GM08714 (cell line): ENCODE measurements at regions not wholly inside any gene's neighbourhood (a gene's known extent, or its start where the extent isn't known, plus 50 kb on each side); places are given as distances from the start of the nearest gene placed in this dataset.

Source experiments
- H3K4me3 ChIP-seq: fragments of 200-500 bp; sonication (Bioruptor generic); 2 replicates; pipeline ENCODE4 v1.5.1; 2014; ENCODE audit warnings: mild to moderate bottlenecking, low read length, inconsistent platforms
- ZNF274 ChIP-seq: IDR thresholded peaks from 2 replicates; pipeline ENCODE4 v1.6.1; 2012; ENCODE audit warnings: mild to moderate bottlenecking, low read depth, low read length

- no peak for TF ChIP-seq ZNF274
- H3K4me3 ChIP-seq, result no peak overlapping the region
Measured at GRCh38 chr4:163738521-163738920, 244.0 kb downstream of the TMA16 start.

GRCh38 chr4:163744861-163745260 lies 250.4 kb downstream of the TMA16 start:
- peak overlapping the region; percentile 16; the same call in 1 of the 2 replicates for H3K4me3 ChIP-seq
- TF ChIP-seq ZNF274, result no peak

- no peak for TF ChIP-seq ZNF274
- H3K4me3 ChIP-seq, result no peak overlapping the region
Measured at GRCh38 chr4:163747293-163747692, 252.8 kb downstream of the TMA16 start.

- H3K4me3 ChIP-seq, result no peak overlapping the region
- TF ChIP-seq ZNF274, result no peak
Measured at GRCh38 chr4:163747886-163748285, 253.4 kb downstream of the TMA16 start.

GRCh38 chr4:163748449-163748848 lies 254.0 kb downstream of the TMA16 start:
- H3K4me3 ChIP-seq, result no peak overlapping the region
- no peak for TF ChIP-seq ZNF274

- TF ChIP-seq ZNF274, result no peak
- no peak overlapping the region for H3K4me3 ChIP-seq
Measured at GRCh38 chr4:163755013-163755412, 260.5 kb downstream of the TMA16 start.

GRCh38 chr4:163757219-163757618 lies 262.7 kb downstream of the TMA16 start:
- no peak for TF ChIP-seq ZNF274
- H3K4me3 ChIP-seq, result no peak overlapping the region

- H3K4me3 ChIP-seq, result no peak overlapping the region
- TF ChIP-seq ZNF274, result no peak
Measured at GRCh38 chr4:163758032-163758431, 263.5 kb downstream of the TMA16 start.

GRCh38 chr4:163762741-163763140 lies 268.3 kb downstream of the TMA16 start:
- TF ChIP-seq ZNF274, result no peak
- H3K4me3 ChIP-seq, result no peak overlapping the region

- no peak for TF ChIP-seq ZNF274
- H3K4me3 ChIP-seq, result no peak overlapping the region
Measured at GRCh38 chr4:163764569-163764968, 270.1 kb downstream of the TMA16 start.

- no peak for TF ChIP-seq ZNF274
- H3K4me3 ChIP-seq, result no peak overlapping the region
Measured at GRCh38 chr4:163768014-163768413, 273.5 kb downstream of the TMA16 start.

GRCh38 chr4:163772238-163772637 lies 277.7 kb downstream of the TMA16 start:
- no peak for TF ChIP-seq ZNF274
- no peak overlapping the region for H3K4me3 ChIP-seq

GRCh38 chr4:163773940-163774339 lies 279.4 kb downstream of the TMA16 start:
- TF ChIP-seq ZNF274, result no peak

GRCh38 chr4:163776957-163777356 lies 282.5 kb downstream of the TMA16 start:
- H3K4me3 ChIP-seq, result no peak overlapping the region
- TF ChIP-seq ZNF274, result no peak

More at GRCh38 chr4:163773940-163774339, 279.4 kb downstream of the TMA16 start:
- no peak overlapping the region for H3K4me3 ChIP-seq

- TF ChIP-seq ZNF274, result no peak
- no peak overlapping the region for H3K4me3 ChIP-seq
Measured at GRCh38 chr4:163781726-163782125, 287.2 kb downstream of the TMA16 start.

- TF ChIP-seq ZNF274, result no peak
- no peak overlapping the region for H3K4me3 ChIP-seq
Measured at GRCh38 chr4:163790231-163790630, 295.7 kb downstream of the TMA16 start.
